Gastrocnemius medialis (tissue), 4 donors: ENCODE measurements at regions not wholly inside any gene's neighbourhood (a gene's known extent, or its start where the extent isn't known, plus 50 kb on each side); places are given as distances from the start of the nearest gene placed in this dataset.

Experiments used
- POLR2A ChIP-seq, 2 donors: fragments of 450-650 bp; IDR thresholded peaks; one replicate each; pipeline ENCODE4 v1.6.1; 2017; ENCODE audit warnings: antibody characterized with exemption in 2 of 2, mild to moderate bottlenecking in 2 of 2, moderate library complexity in 2 of 2
- TF ChIP-seq, protein P1 (sequence below), 5 experiments: fragments of 450-650 bp in 3 of 5; fragments of 200-600 bp in 2 of 5; sonication (generic) in 2 of 5; IDR thresholded peaks in 4 of 5; conservative IDR thresholded peaks in 1 of 5; 1 replicate in 4 of 5; 2 replicates in 1 of 5; pipeline ENCODE4 v1.5.1; 2016 to 2019; ENCODE audit warnings: antibody characterized with exemption in 5 of 5, mild to moderate bottlenecking in 3 of 5, moderate library complexity in 3 of 5

DNA sequence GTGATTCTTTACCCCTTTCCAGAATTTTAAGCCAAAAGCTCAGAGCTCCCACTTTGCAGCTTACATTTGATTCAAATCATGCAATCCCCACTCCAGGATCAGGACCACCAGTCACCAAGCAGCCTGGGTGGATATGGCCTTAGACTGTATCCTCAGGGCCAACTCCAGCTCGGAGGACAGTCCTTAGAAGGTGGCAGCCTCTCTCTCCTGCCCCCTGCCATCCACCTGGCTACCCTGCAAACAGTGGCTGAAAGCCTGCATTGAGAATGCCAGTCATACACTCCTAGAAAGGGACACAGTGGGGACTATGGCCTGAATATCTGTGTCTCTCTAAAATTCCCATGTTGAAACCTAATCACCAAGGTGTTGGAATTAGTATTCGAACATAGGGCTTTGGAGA, 50.0 kb upstream of the KCNMA1 start:
- TF ChIP-seq POLR2A (IDR thresholded peaks at IDR 0.05) = no peak
- TF ChIP-seq, protein P1, sequence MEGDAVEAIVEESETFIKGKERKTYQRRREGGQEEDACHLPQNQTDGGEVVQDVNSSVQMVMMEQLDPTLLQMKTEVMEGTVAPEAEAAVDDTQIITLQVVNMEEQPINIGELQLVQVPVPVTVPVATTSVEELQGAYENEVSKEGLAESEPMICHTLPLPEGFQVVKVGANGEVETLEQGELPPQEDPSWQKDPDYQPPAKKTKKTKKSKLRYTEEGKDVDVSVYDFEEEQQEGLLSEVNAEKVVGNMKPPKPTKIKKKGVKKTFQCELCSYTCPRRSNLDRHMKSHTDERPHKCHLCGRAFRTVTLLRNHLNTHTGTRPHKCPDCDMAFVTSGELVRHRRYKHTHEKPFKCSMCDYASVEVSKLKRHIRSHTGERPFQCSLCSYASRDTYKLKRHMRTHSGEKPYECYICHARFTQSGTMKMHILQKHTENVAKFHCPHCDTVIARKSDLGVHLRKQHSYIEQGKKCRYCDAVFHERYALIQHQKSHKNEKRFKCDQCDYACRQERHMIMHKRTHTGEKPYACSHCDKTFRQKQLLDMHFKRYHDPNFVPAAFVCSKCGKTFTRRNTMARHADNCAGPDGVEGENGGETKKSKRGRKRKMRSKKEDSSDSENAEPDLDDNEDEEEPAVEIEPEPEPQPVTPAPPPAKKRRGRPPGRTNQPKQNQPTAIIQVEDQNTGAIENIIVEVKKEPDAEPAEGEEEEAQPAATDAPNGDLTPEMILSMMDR (IDR thresholded peaks at IDR 0.05 in 4 of 5, conservative IDR thresholded peaks at IDR 0.05 in 1 of 5) = no peak
